ENCODE measurements at regions not wholly inside any gene's neighbourhood (a gene's known extent, or its start where the extent isn't known, plus 50 kb on each side); places are given as distances from the start of the nearest gene placed in this dataset.

DNA sequence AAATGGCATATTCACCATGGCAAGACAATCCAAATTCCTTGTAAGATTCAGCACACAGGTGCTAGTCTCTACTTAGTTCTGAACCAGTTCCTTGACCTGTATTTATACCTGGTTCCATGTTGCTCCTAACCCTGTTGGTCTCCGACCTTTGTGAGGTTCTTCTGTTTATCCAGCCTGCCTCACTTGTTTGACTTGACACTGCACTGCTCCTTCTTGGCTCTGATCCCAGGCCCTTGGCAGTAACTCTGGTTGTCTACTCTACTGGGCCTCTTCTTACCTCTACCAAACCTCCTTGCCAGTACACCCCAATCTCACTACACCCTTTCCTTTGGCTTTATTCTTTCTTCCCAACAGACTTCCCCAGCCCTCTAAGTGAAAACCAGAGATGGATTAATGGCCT lies 419.4 kb upstream of the USP24 start:
- Histone ChIP-seq H4K5ac (ENCODE audit: insufficient read length, low read depth, low read length) (no peak overlapping the region), H2BK120ac (replicated peaks; ENCODE audit: low read depth, low read length) (no peak overlapping the region), H2AFZ (ENCODE audit: low read length) (no peak overlapping the region), H4K8ac (ENCODE audit: extremely low read depth, insufficient read depth, low read length) (no peak overlapping the region), H3K36me3 (ENCODE audit: control insufficient read depth in 2 of 4, insufficient read depth in 4 of 4, low read length in 3 of 4) (no peaks in the 10 kb centered on the region), H3K18ac (ENCODE audit: extremely low read depth, low read length) (no peak overlapping the region), H2BK5ac (ENCODE audit: low read depth, low read length) (no peak overlapping the region), H3K23me2 (ENCODE audit: low read depth, low read length) (no peaks in the 10 kb centered on the region), H2BK15ac (ENCODE audit: low read length) (no peak overlapping the region), H3K4ac (replicated peaks; ENCODE audit: insufficient read length, low read depth, low read length) (no peak overlapping the region), H3K4me3 (ENCODE audit: extremely low read depth in 1 of 4, insufficient read depth in 2 of 4, low read depth in 3 of 4, low read length in 4 of 4) (no peak overlapping the region), H4K20me1 (replicated peaks in 1 of 2; ENCODE audit: control insufficient read depth in 1 of 2, insufficient read depth in 2 of 2, low read length in 2 of 2) (no peaks in the 10 kb centered on the region), H4K91ac (replicated peaks; ENCODE audit: insufficient read length, low read length) (no peak overlapping the region), H2AK5ac (ENCODE audit: low read depth, low read length) (no peak overlapping the region), H3K4me2 (ENCODE audit: insufficient read depth in 1 of 2, low read depth in 2 of 2, low read length in 2 of 2) (no peak overlapping the region), H3K27me3 (replicated peaks in 1 of 4; ENCODE audit: control insufficient read depth in 3 of 4, extremely low read depth in 1 of 4, insufficient read depth in 3 of 4, low read length in 3 of 4) (no peaks in the 10 kb centered on the region), H3K56ac (replicated peaks; ENCODE audit: insufficient read length, low read depth, low read length) (no peak overlapping the region), H3K27ac (ENCODE audit: low read depth, low read length) (no peak overlapping the region), H3K9ac (replicated peaks in 1 of 4; ENCODE audit: extremely low read depth in 1 of 4, low read depth in 3 of 4, low read length in 3 of 4) (no peak overlapping the region), H3K79me1 (ENCODE audit: low read depth, low read length) (no peaks in the 10 kb centered on the region), H3K4me1 (replicated peaks in 1 of 4; ENCODE audit: control insufficient read depth in 3 of 4, insufficient read depth in 4 of 4, low read length in 3 of 4) (peaks cover 0 to 2% (median 0%) of the 10 kb centered on the region in 4 experiments; a peak in 1 of 7 replicates), H2BK12ac (ENCODE audit: low read depth, low read length) (no peak overlapping the region), H3K14ac (ENCODE audit: insufficient read length) (no peak overlapping the region), H3K9me3 (ENCODE audit: insufficient read depth in 2 of 2, low read depth in 1 of 2, low read length in 1 of 2) (no peaks in the 10 kb centered on the region), H3K23ac (ENCODE audit: insufficient read length) (no peak overlapping the region), H2BK20ac (ENCODE audit: low read length) (no peak overlapping the region), H3K79me2 (ENCODE audit: control insufficient read depth in 1 of 2, insufficient read depth in 2 of 2, low read length in 2 of 2) (no peaks in the 10 kb centered on the region)
- DNase-seq (ENCODE audit: low read depth in 1 of 2, low spot score in 2 of 2): no peak
- WGBS, 2 experiments (ENCODE audit: extremely low coverage in 1 of 2, insufficient coverage in 1 of 2, insufficient read length in 1 of 2, insufficient replicate concordance in 2 of 2, low coverage in 1 of 2, low lambda C conversion rate in 2 of 2, missing lambda C conversion rate in 1 of 2): 80% methylated on average over 1 of the region's 1 CpG; no CpG with 5 or more reads in 1 of the 2 experiments
- POLR2A ChIA-PET (ENCODE audit: partially characterized antibody): no interaction called here
- FAIRE-seq: no peak
- CTCF ChIA-PET (ENCODE audit: partially characterized antibody): no interaction called here
- TF ChIP-seq SP4 (IDR thresholded peaks at IDR 0.05; ENCODE audit: low read length) (no peak), CBX8 (IDR thresholded peaks at IDR 0.05; ENCODE audit: borderline replicate concordance, low read depth, low read length) (no peak), POLR2AphosphoS5 (IDR thresholded peaks at IDR 0.05; ENCODE audit: low read depth, low read length) (no peak), SAP30 (IDR thresholded peaks at IDR 0.05; ENCODE audit: insufficient read depth, insufficient replicate concordance, low read length) (no peak), SIRT6 (IDR thresholded peaks at IDR 0.05; ENCODE audit: low read length) (no peak), PHF8 (conservative IDR thresholded peaks at IDR 0.05; ENCODE audit: low read depth, low read length) (no peak), BACH1 (IDR thresholded peaks at IDR 0.05; ENCODE audit: low read length) (no peak)
- TF ChIP-seq, protein P1, sequence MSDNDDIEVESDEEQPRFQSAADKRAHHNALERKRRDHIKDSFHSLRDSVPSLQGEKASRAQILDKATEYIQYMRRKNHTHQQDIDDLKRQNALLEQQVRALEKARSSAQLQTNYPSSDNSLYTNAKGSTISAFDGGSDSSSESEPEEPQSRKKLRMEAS (IDR thresholded peaks at IDR 0.05): no peak
- TF ChIP-seq, protein P2, sequence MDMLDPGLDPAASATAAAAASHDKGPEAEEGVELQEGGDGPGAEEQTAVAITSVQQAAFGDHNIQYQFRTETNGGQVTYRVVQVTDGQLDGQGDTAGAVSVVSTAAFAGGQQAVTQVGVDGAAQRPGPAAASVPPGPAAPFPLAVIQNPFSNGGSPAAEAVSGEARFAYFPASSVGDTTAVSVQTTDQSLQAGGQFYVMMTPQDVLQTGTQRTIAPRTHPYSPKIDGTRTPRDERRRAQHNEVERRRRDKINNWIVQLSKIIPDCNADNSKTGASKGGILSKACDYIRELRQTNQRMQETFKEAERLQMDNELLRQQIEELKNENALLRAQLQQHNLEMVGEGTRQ (IDR thresholded peaks at IDR 0.05; ENCODE audit: low read length): no peak
